H1 (cell line): ENCODE measurements at regions not wholly inside any gene's neighbourhood (a gene's known extent, or its start where the extent isn't known, plus 50 kb on each side); places are given as distances from the start of the nearest gene placed in this dataset.

Experiments used
- ASH2L ChIP-seq: fragments of 200-600, 300-600 bp; sonication (generic); IDR thresholded peaks from one replicate; pipeline ENCODE4 v1.7.1; 2017; ENCODE audit warnings: low read length
- ATF3 ChIP-seq: IDR thresholded peaks from 2 replicates; pipeline ENCODE4 v1.6.1; 2011; ENCODE audit warnings: low read depth, mild to moderate bottlenecking, low read length; ENCODE audit not compliant: insufficient read depth
- CTCF ChIP-seq, 3 experiments: IDR thresholded peaks; 1 replicate in 2 of 3; 2 replicates in 1 of 3; pipeline versions ENCODE4 v1.5.1 to v1.6.1; 2011; ENCODE audit warnings: low read length in 3 of 3, mild to moderate bottlenecking in 3 of 3, inconsistent platforms in 2 of 3, low read depth in 1 of 3, moderate library complexity in 1 of 3; ENCODE audit not compliant: insufficient read depth in 1 of 3; ENCODE audit errors: control extremely low read depth in 1 of 3
- EP300 ChIP-seq, 2 experiments: IDR thresholded peaks; 1 replicate in 1 of 2; 2 replicates in 1 of 2; pipeline ENCODE4 v1.6.1; 2011 to 2012; ENCODE audit warnings: low read depth in 2 of 2, low read length in 2 of 2, mild to moderate bottlenecking in 2 of 2, borderline replicate concordance in 1 of 2, inconsistent platforms in 1 of 2, moderate library complexity in 1 of 2
- POLR2A ChIP-seq, 2 experiments: IDR thresholded peaks; 1 replicate in 1 of 2; 2 replicates in 1 of 2; pipeline ENCODE4 v1.6.1; 2011; ENCODE audit warnings: low read depth in 2 of 2, low read length in 2 of 2, mild to moderate bottlenecking in 2 of 2; ENCODE audit errors: control extremely low read depth in 1 of 2
- RBBP5 ChIP-seq: IDR thresholded peaks from 2 replicates; pipeline ENCODE4 v1.7.1; 2012; ENCODE audit warnings: low read depth, mild to moderate bottlenecking, inconsistent platforms, low read length, moderate library complexity, borderline replicate concordance
- RFX5 ChIP-seq: IDR thresholded peaks from 2 replicates; pipeline ENCODE4 v1.6.1; 2011; ENCODE audit warnings: low read depth, low read length, improper control_type of control experiment, borderline replicate concordance
- RNF2 ChIP-seq: fragments of 200-900, 300-1000 bp; sonication (generic); IDR thresholded peaks from 2 replicates; pipeline ENCODE4 v1.7.1; 2016; ENCODE audit warnings: borderline replicate concordance, low read depth, mild to moderate bottlenecking, antibody characterized with exemption, low read length; ENCODE audit not compliant: poor library complexity, severe bottlenecking; ENCODE audit errors: missing control alignments
- SUZ12 ChIP-seq: fragments of 200-600 bp; sonication (generic); IDR thresholded peaks from 2 replicates; pipeline ENCODE4 v1.6.1; 2012; ENCODE audit warnings: mild to moderate bottlenecking, inconsistent platforms, low read length, moderate library complexity, mixed read lengths
- TBP ChIP-seq: IDR thresholded peaks from 2 replicates; pipeline ENCODE4 v1.6.1; 2011; ENCODE audit warnings: low read depth, low read length, improper control_type of control experiment
- TEAD4 ChIP-seq: IDR thresholded peaks from 2 replicates; pipeline ENCODE4 v1.6.1; 2012; ENCODE audit warnings: low read depth, low read length, inconsistent platforms, mixed read lengths
- YY1 ChIP-seq: IDR thresholded peaks from 2 replicates; pipeline ENCODE4 v1.6.1; 2011; ENCODE audit warnings: low read depth, mild to moderate bottlenecking, low read length

GRCh38 chr11:38038777-38039176, 1440.7 kb upstream of the RAG2 start:
- TF ChIP-seq ASH2L, result no peak
- TF ChIP-seq EP300 (IDR thresholded peaks at IDR 0.05; ENCODE audit: borderline replicate concordance in 1 of 2, low read depth in 2 of 2, low read length in 2 of 2), result no peak
- TF ChIP-seq TEAD4, result no peak
- no peak for TF ChIP-seq CTCF (IDR thresholded peaks at IDR 0.05; ENCODE audit: control extremely low read depth in 1 of 3, insufficient read depth in 1 of 3, low read depth in 1 of 3, low read length in 3 of 3)
- no peak for TF ChIP-seq POLR2A (IDR thresholded peaks at IDR 0.05; ENCODE audit: control extremely low read depth in 1 of 2, low read depth in 2 of 2, low read length in 2 of 2)
- TF ChIP-seq ATF3, result no peak
- no peak for TF ChIP-seq RFX5
- no peak for TF ChIP-seq SUZ12
- TF ChIP-seq YY1, result no peak
- no peak for TF ChIP-seq RBBP5
- no peak for TF ChIP-seq TBP
- TF ChIP-seq RNF2, result no peak
